HL-60 (cell line): ENCODE measurements at regions not wholly inside any gene's neighbourhood (a gene's known extent, or its start where the extent isn't known, plus 50 kb on each side); places are given as distances from the start of the nearest gene placed in this dataset.

ENCODE experiments used
- DNase-seq, 2 experiments: peaks; one replicate each; pipeline ENCODE4 v3.0.0-alpha.2; 2010 to 2020; ENCODE audit warnings: low read depth in 1 of 2, low spot score in 1 of 2
- H3K27ac ChIP-seq: fragments of 250-450 bp; sonication (Bioruptor Pico); replicated peaks from 2 replicates; pipeline ENCODE4 v1.5.1; 2020; ENCODE audit warnings: mild to moderate bottlenecking, moderate library complexity
- H3K27me3 ChIP-seq: fragments of 250-450 bp; sonication (Bioruptor Pico); 2 replicates; pipeline ENCODE4 v1.5.1; 2021; ENCODE audit warnings: mild to moderate bottlenecking, moderate library complexity; ENCODE audit not compliant: insufficient read depth, poor library complexity, severe bottlenecking
- H3K4me3 ChIP-seq: replicated peaks from 2 replicates; pipeline ENCODE4 v1.5.1; 2011; ENCODE audit warnings: mild to moderate bottlenecking, control low read depth, low read length; ENCODE audit not compliant: insufficient read depth
- GABPA ChIP-seq: IDR thresholded peaks from 2 replicates; pipeline ENCODE4 v1.6.1; 2012; ENCODE audit warnings: low read depth
- POLR2AphosphoS5 ChIP-seq: IDR thresholded peaks from 2 replicates; pipeline ENCODE4 v1.6.1; 2012; ENCODE audit warnings: low read depth
- SPI1 ChIP-seq: IDR thresholded peaks from 2 replicates; pipeline ENCODE4 v1.6.1; 2012; ENCODE audit warnings: low read depth, mild to moderate bottlenecking, borderline replicate concordance
- TF ChIP-seq, protein P1 (sequence below): IDR thresholded peaks from 2 replicates; pipeline ENCODE4 v1.6.1; 2012; ENCODE audit warnings: low read depth; ENCODE audit not compliant: insufficient replicate concordance
- TF ChIP-seq, protein P2 (sequence below): IDR thresholded peaks from one replicate; pipeline ENCODE4 v1.5.1; 2011; ENCODE audit warnings: low read length, control low read depth, inconsistent platforms; ENCODE audit not compliant: insufficient read depth

DNA sequence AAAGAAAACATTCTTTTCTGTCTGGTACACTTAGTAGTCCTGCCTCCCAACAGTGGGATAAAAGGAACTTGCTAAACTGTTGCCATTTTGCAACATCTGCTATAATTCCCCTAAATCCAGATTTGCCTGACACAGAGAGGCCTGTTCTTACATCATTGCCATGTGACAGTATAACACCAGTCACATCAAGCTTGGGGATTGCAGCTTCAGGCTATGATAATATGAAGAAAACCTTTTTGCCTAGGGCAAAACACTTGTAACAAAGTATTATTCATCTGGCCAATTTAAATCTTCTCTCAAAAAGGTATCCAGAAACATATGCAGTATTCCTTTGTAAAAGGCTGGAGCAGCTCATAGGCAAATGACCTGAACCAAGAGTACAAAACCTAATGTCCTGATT lies 80.9 kb upstream of the OTX2 start:
- peaks cover 9% of the 10 kb centered on the region for H3K27me3 ChIP-seq
- H3K4me3 ChIP-seq, result no peak overlapping the region
- no peak overlapping the region for H3K27ac ChIP-seq
- TF ChIP-seq GABPA (no peak), SPI1 (no peak), POLR2AphosphoS5 (no peak)
- TF ChIP-seq, protein P1, sequence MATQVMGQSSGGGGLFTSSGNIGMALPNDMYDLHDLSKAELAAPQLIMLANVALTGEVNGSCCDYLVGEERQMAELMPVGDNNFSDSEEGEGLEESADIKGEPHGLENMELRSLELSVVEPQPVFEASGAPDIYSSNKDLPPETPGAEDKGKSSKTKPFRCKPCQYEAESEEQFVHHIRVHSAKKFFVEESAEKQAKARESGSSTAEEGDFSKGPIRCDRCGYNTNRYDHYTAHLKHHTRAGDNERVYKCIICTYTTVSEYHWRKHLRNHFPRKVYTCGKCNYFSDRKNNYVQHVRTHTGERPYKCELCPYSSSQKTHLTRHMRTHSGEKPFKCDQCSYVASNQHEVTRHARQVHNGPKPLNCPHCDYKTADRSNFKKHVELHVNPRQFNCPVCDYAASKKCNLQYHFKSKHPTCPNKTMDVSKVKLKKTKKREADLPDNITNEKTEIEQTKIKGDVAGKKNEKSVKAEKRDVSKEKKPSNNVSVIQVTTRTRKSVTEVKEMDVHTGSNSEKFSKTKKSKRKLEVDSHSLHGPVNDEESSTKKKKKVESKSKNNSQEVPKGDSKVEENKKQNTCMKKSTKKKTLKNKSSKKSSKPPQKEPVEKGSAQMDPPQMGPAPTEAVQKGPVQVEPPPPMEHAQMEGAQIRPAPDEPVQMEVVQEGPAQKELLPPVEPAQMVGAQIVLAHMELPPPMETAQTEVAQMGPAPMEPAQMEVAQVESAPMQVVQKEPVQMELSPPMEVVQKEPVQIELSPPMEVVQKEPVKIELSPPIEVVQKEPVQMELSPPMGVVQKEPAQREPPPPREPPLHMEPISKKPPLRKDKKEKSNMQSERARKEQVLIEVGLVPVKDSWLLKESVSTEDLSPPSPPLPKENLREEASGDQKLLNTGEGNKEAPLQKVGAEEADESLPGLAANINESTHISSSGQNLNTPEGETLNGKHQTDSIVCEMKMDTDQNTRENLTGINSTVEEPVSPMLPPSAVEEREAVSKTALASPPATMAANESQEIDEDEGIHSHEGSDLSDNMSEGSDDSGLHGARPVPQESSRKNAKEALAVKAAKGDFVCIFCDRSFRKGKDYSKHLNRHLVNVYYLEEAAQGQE, result no peak
- TF ChIP-seq, protein P2, sequence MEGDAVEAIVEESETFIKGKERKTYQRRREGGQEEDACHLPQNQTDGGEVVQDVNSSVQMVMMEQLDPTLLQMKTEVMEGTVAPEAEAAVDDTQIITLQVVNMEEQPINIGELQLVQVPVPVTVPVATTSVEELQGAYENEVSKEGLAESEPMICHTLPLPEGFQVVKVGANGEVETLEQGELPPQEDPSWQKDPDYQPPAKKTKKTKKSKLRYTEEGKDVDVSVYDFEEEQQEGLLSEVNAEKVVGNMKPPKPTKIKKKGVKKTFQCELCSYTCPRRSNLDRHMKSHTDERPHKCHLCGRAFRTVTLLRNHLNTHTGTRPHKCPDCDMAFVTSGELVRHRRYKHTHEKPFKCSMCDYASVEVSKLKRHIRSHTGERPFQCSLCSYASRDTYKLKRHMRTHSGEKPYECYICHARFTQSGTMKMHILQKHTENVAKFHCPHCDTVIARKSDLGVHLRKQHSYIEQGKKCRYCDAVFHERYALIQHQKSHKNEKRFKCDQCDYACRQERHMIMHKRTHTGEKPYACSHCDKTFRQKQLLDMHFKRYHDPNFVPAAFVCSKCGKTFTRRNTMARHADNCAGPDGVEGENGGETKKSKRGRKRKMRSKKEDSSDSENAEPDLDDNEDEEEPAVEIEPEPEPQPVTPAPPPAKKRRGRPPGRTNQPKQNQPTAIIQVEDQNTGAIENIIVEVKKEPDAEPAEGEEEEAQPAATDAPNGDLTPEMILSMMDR, result no peak
- no peak for DNase-seq

DNA sequence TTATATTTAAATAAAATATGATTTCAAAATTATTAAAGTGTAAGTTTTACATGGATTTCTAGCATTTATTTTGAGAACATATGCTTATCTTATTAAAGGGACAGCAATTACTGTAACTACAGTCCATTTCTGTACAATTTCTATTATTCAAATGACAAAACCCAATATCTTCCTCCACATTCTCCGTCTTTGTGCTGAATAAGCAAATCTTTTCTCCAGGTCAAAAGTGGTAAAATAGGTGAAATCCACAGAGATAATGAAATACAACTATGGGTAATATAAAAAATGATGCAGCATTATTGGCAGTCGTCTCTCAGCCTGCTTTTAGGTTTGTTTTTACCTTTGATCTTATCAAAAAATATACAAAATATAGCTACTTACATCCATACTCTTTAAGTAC lies 79.4 kb upstream of the OTX2 start:
- no peak for DNase-seq
- peaks cover 8% of the 10 kb centered on the region for H3K27me3 ChIP-seq
- no peak overlapping the region for H3K27ac ChIP-seq
- no peak overlapping the region for H3K4me3 ChIP-seq
- TF ChIP-seq SPI1 (no peak), GABPA (no peak), POLR2AphosphoS5 (no peak)
- TF ChIP-seq, protein P2, result no peak
- TF ChIP-seq, protein P1, result no peak

DNA sequence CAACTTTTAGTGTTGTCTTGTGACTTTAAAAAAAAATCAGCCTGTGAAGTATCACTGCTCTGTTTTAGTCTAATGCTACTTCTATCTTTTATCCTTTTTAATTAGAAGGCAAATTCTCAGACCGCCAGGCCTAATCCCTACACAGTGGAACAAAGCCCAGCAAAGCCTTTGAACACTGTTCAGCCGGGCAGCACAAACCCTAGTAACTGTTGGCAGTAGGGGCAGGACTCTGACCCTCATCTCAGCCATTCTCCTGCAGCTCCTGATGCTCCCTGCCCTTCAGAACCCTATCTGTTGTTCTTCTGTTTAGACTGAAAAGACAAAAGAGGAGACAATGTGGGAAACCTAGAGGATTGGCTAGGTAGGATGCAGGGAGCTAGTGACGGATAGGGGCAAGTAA lies 78.0 kb upstream of the OTX2 start:
- H3K4me3 ChIP-seq, result no peak overlapping the region
- H3K27ac ChIP-seq, result no peak overlapping the region
- TF ChIP-seq POLR2AphosphoS5 (no peak), GABPA (no peak), SPI1 (no peak)
- TF ChIP-seq, protein P2, result no peak
- TF ChIP-seq, protein P1, result no peak
- no peak for DNase-seq
- H3K27me3 ChIP-seq, result peaks cover 5% of the 10 kb centered on the region
